ENCODE measurements at regions not wholly inside any gene's neighbourhood (a gene's known extent, or its start where the extent isn't known, plus 50 kb on each side); places are given as distances from the start of the nearest gene placed in this dataset.

DNA sequence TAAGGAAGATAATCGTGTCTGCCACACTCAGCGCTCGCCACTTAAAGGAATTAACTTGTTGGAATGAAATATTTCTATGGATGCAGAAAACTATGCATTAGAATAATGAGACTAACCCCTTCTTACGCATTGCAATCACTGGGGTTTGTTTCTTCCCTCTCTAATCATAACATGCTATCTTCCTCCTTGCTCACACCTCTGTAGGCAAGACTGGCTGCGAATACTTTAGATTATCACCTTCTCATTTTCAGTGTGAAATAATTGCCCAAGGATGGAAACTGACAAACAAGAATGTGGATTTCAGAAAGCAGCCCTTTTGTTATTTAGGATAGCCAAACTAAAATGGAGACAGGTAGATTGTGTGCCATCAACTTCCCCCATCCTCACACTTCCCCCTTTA lies 349.4 kb downstream of the MID1IP1 start:
- DNase-seq = no peak

DNA sequence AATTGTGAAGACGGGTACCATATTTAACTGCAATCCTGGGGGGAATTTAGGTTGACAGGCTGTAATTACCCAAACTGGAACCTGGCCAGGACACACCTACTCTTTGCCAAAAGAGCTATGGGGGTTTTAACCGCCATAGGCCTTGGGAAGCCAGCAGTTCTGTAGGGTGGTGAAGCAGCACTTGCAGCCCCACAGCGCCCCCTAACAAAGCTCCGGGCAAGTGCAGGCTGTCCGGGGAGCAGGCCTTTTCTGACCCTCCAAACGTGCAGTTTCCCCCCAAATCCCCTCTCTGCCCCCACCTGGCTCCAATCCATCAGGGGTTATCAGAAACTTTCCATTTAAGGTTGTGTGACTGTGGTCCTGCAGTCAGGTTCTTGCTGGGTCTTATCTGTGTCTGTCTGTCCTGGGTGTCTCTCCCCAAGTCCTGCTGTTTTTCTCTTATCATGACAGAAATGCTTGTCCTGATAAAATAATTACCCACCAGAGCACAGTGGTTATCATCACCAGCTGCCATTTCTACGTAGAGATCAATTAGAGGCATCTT lies 350.9 kb downstream of the MID1IP1 start:
- peak; percentile 49 for DNase-seq

DNA sequence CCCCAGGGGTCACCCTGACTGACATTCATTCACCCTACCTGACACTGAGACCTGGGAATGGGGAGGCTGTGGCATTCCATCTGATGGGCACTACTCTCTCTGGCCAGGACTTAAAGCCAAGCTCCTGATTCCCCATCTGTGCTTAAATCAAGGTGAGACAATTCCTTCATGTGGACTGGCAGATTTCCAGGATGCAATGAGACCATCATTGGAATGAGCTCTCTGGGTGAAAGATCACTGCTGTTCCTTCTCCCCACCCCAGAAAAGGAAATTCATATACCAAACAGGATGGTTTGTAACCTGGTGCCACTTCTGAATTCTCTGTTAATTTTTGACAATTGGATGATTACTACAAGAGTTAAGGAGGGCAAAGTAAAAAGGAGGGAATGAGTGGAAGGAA lies 354.8 kb downstream of the MID1IP1 start:
- DNase-seq = no peak

DNA sequence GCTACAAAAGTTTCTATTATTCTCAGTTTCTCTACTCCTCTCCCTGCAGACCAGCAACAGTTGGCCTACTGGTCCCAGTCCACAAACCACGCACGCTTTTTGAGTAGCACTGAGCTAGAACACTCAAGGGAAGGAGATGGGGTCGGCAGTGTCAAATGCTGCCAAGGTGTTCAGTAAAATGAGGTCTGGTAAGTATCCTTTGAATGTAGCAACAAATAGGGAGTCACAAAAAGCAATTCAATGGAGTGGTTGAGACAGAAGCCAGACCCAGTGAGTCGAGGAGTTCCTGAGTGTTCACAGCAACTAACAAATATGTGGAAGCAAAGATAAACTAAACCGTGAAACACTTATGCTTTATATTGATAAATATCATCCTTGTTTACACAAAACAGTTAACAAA lies 355.7 kb downstream of the MID1IP1 start:
- no peak for DNase-seq

DNA sequence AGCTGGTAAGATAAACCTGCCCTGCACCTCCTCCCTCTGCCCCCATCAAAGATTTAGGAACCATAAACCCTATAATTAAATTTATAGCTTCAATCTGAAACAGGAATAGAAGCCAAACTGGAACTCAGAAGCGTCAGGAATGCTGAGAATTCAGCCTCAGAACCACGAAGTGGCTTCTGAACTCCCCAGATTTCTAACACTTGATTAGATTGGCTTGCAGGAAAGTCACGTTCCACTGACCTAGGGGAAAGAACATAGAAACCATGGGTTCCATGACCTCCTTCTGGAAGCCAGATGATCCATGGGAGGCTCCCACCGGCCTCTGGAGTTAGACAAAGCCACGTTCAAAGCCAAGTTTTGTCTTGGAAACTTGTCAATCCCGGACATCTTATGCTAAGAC lies 356.5 kb downstream of the MID1IP1 start:
- DNase-seq = no peak

DNA sequence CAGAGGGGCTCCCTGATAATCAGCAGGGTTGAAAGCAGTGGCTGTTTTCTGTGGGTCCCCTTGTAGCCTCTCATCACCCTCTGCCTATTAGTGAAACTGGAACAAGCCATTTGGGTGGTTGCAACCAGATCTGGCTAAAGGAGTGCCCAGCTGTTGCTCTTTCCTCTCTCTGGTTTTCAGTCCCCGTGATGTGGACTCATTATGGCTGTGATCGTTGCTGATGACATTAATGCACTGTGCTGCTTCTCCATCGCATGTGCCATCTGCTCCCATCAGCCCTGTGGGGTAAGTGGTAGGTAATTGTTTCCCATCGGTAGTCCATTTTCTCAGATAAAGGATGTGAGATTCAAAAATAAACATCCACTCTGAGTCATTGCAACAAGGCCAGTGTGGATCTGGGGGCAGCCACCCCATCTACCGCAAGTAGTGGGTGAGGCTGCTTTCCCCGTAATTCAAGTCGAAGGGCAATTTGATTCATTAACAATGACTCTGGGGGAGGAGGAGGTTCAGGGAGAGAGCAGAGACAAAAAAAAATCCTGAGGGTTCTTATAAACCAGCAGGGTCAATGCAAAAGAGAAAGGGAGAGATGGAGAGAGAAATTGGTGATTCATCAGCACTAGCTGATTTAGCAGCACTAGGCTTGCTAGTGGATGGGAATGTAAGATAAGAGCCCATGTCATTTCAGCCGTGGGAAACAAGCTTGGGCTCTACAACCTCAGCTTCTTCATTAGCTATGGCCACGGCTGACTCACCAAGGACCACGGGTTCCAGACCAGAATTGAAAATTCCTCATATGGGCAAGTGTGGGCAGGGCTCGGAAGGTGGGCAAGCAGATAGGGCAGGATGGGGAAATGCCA lies 357.8 kb downstream of the MID1IP1 start:
- peak; percentile 62 for DNase-seq

DNA sequence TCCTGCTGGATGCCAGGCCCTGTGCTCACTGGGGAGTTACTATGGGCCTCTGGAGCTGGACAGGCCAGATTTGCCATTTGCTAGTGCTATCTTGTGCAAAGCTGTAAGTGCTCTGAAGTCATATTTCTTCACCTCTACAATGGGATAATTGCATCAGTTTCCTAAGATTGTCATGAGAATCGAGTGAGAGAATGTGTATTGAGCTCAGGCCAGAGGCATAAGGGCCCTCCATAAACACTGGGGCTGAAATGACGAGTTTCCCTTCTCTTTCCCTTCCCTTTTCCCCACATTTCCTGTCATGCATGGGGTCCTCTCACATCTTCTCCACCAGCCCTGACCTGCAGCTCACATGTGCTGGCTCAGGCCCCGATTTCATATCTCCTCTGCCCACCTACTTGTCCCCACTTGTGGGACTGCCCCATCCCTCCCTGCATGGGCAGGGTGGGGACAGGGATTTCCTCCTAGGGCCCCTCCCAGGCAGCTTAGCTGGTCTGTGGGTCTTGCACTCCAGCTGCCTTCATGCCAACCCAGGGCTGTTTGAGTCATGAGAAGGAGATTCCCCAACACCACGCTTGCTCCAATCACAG lies 358.8 kb downstream of the MID1IP1 start:
- no peak for DNase-seq

DNA sequence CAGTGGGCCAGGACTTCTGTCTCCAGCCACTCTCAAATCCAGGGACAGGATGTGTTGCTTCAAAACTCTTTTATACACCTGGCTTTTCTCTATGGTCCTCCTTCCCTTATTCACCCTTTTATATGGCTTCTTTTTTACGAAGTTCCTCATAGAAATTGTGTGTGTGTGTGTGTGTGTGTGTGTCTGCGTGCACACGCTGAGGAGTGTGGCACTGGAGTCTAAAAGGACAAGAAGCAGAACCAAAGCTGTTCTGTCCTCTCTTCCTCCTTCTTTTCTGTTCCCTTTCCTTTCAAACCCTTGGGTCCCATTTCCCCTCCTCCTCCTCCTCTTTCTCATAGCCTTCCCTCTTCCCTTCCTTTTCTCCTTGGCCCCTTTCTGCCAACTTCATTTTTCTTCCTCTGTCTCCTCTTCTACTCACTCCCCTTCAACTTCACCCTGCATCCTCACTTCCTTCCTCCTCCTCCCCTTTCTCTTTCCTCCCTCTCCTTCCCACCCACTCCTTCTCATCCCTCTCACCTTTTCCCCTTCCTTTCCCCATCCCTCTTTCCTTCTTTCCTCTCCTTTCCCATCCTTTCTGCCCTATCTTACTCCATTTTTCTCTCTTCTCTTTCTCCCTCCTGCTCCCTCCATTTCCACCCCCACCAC lies 360.5 kb downstream of the MID1IP1 start:
- no peak for DNase-seq

DNA sequence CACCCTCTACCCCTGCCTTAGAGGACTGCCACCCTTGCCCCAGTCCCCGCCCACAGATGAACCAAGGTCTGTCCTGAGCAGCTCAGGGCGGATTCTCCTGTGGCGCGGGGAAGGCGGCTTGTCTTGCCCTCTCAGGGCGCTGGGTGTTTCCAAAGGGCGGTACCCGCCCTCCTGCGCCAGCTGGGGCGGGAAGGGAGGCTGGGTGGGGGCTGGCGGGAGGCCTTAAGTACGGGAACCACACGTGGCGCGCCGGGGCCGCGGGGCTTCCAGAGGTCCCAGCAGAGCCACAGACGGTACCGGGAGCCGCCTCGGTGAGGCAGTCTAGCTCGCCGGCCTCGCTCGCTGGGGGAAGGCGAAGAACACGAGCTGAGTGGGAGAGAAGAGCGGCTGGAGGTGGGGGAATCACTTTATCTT lies 361.1 kb downstream of the MID1IP1 start:
- DNase-seq = no peak

DNA sequence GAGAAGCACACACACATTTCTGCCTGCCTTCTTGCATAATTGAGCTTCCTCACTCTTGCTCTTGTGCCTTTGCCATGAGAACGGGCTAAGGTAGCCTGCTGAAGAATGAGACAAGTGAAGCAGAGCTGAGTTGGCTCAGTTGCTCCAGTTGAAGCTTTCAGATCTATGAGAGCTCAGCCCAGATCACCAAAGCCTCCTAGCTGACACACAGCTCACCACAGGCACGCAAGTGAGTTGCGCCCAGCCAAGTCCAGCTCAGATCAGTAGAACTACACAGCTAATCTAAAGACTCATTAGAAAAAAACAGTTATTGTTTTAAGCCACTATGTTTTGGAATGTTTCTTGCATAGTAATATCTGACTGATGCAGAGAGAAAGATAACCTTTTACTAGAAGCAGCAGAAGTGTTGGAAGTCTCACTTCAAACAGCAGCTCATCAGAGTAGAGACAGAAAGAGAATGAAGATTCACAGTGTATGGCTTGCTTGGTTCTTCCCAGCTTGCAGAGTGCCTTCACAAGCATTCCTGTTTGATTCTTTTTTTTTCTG lies 362.4 kb downstream of the MID1IP1 start:
- DNase-seq = no peak

DNA sequence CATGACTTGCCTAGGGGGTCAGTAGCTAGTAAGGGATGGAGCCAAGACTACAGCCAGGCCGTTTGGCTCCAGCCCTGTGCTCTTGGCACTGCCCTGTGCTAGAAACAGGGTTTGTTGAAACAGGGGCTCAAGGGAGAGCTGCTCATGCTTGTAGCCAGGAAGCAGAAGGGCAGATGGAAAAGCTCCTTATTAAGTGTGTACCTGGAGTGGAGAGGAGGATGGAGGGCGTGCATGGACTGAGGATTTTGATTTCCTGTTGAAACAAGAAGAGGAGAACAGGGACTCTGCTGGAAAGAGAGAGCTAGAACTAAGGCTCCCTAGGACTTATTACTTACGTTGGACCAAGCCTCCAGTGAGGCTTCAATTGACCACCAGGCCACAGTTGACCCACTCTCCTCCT lies 363.0 kb downstream of the MID1IP1 start:
- DNase-seq = no peak

DNA sequence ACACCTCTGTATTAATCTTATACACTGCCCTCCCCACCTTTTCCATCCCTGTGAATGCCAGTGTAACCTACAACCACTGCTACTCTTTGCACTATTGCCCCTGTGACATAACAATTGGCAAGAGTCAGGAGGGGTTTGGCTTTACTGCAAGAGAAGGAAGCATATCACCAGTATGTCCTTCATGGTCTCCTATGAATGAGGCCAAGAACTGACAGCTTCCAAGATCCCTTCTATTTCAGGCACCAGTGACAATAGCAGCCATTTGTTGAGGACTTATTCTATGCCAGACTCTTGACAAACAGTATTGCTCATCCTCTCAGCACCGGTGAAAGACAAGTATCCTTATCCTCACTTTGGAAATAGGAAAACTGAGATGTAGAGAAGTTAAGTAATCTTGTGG lies 363.9 kb downstream of the MID1IP1 start:
- DNase-seq = no peak

DNA sequence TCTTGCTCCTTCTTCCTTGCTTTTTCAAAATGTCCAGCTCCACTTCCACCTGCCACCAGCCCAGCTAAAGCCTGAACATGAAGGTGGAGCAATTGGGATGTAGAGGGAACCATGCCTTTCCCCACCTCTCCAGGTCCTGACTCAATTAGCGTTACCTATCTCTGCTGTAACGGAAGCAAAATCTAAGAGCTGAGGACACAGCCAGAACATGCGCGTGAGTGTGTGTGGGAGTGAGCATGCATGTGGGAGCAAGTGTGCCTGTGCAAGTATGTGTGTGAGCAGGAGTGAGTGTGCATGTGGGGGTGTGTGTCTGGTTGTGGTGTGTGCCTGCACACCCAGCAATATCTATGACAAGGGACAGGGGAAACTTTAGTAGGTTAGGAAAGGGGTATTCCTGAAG lies 364.5 kb downstream of the MID1IP1 start:
- no peak for DNase-seq

DNA sequence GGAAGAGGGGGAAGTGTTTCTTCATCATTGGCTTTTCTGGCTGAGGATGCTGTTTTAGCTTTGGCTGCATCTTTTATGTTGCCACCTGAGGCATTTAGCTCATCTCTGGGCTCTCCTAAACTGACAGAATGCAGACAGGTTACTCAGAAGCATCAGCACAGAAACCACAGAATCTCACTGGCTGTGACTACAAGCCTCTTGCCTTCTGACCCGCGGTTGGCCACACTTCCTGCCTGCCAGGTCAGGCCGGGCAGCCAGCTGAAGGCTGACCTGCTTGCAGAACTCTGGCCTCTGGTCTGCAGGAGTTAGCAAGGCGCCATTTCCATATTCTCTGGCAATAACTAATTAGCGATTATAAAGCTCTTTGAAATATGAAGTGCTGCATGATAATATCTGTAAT lies 366.5 kb downstream of the MID1IP1 start:
- peak; percentile 81 for DNase-seq

DNA sequence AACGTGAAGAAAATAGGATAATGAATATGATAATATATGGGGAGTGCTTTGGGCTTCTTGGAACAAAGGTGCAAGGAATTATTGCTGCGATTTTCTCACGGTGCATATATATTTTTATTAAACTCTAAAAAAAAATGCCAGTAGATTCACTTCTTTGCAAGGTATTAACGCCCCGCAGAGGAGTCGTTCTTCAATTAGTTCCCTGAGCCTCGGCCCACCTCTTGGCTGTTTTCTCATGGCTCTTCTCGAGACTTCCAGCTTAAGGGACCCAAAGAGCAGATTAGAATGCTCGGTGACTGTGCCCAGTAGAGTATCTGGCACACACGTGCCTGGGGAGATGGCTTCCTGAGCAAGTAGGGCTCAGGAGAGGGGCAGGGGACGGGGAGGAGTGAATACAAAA lies 367.4 kb downstream of the MID1IP1 start:
- no peak for DNase-seq

DNA sequence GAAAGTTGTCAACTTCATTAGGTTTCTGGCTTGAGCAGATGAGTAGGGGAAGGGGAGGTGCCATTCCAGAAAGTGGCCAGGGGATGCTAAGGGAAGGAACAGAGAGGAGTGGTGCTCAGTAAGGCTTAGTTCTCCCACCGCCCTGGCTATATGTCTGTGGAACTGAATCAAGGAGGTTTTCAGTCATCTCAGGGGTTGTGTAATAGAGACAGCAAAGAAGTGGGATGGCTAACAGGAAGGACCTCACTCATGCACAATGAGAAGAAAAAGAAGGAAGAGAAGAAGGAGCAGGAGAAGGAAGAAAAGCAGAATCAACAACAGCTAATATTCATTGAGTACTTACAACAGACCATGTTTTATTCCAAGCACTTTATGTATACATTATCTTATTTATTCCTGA lies 368.7 kb downstream of the MID1IP1 start:
- DNase-seq = no peak

DNA sequence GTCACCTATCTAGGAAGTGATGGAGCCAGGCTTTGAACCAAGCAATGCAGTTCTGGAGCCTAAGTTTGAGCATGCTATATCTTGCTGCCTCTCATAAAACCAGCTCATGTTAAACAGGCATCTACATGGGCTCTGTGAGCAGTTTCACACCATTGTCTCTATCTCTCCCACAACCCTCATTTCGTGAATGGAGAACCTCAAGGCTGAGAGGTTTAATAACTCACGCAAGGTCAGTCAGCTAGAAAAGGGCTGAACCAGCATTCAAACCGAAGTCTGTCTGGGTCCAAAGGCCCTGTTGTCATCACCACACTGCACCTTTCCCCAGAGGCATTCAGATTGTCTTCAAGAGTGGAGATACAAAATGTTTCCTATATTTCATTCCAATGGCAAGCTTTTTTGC lies 369.2 kb downstream of the MID1IP1 start:
- no peak for DNase-seq

DNA sequence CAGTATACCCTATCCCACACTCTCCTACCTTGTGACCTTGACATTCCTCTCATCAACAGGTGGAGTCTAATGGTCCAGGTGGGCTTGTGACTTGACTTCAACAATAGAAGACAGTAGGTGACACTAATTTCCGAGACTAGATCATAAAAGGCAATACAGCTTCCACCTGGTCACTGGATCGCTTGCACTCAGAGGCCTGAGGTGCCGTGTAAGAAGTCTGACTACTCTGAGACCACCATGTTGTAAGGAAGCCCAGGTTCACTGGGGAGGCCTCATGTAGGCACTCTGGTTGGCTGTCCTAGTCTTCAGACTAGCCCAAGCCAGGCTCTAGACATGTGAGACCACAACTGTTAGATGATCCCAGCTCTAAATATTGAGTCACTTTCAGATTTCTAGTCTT lies 370.4 kb downstream of the MID1IP1 start:
- DNase-seq = no peak

DNA sequence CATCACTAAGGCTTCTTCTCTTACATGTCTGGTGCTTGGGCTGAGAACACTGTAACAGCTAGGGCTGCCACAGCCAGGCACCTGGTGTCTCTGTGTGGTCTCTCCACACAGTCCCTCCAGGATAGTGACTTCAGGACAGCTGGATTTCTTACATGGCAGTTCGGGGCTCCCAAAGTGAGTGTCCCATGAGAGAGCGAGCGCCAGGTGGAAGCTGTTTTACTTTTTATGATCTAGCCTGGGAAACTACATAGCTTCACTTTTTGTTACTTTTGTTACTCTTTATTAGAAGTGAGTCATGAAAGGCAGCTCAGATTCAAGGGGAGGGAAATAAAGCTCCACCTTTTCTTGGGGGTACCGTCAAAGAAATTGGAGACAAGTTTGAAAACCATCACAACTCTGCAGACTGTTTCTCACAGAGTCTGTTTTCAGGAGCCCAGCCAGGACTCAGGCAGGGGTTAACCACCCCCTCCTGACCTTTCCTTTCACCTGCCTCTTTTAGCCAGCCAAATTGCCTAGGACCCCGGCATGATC lies 373.0 kb downstream of the MID1IP1 start:
- no peak for DNase-seq

DNA sequence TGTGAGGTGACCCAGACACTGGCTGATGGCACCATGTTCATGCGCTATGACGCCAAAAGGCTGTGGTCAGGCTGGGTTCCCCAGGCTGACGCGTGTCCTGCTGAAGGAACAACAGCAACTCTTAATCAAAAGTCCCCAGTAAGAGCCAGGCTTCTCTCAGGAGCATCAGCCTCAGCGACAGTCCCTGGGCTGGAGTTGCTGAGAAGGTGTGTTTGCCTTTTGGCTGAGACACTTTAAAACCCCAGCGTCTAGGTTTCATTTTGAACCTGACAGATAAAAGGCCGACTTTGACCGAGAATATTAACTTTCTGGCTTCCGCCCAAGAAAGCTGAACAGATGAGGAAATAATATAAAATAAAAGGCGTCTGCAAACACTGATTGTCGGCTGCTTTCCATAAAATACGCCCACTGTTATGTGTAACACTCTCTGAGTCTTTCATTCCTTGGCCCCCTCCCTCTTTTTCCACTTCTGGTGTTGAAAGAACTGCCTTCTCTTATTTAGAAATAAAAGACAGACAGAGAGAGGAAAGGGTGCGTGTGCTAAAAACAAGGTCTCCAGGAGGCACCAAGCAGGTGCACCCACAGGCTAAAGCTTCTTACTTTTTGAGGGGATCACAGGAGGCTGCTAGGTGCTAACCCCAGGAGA lies 373.6 kb downstream of the MID1IP1 start:
- DNase-seq = peak; percentile 90

DNA sequence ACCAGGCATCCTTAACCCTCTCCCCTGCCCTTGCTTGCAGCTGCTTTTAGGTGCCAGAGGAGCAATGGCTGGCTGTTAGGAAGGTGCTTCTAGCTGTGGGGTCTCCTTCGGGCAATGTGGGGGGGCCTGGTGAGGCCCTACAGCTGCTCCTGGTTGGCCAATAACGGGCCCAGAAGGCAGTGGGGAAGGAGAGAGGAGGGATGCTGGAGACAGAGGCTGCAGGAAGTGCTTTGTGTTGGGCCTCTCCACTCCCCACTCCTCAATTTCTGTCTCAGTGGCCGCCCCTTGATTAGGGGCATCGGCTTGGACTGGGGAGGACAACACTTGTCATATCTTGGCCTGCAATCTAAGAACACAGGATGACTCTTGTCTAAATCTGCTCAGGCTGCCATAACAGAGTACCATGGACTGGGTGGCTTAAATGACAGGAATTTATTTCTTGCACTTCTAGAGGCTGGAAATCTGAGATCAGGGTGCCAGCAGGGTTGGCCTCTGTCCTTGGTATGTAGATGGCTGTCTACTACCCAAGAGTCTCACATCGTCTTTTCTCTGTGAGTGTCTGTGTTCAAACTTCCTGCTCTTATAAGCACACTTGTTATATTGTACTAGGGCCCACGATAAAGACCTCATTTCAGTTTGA lies 374.3 kb downstream of the MID1IP1 start:
- DNase-seq = no peak

DNA sequence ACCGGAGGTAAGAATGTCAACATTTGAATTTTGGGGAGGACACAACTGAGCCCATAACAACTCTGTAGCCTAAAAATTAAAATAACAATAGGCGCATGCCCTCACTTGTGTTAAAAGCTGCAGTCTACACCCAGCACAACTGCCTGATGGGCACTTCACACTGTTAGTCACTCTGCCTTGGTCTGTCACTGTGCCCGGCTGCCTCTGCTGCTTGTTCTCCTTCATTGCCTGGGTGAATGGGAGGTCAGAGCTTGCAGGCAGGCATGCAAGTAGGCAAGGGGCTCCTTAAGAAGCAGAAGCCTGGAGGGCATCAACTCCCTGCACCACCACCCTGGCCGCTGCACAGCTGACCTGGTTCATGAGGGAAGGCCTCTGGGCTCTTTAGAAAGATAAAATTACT lies 374.8 kb downstream of the MID1IP1 start:
- no peak for DNase-seq
